ENCODE measurements at regions not wholly inside any gene's neighbourhood (a gene's known extent, or its start where the extent isn't known, plus 50 kb on each side); places are given as distances from the start of the nearest gene placed in this dataset.

DNA sequence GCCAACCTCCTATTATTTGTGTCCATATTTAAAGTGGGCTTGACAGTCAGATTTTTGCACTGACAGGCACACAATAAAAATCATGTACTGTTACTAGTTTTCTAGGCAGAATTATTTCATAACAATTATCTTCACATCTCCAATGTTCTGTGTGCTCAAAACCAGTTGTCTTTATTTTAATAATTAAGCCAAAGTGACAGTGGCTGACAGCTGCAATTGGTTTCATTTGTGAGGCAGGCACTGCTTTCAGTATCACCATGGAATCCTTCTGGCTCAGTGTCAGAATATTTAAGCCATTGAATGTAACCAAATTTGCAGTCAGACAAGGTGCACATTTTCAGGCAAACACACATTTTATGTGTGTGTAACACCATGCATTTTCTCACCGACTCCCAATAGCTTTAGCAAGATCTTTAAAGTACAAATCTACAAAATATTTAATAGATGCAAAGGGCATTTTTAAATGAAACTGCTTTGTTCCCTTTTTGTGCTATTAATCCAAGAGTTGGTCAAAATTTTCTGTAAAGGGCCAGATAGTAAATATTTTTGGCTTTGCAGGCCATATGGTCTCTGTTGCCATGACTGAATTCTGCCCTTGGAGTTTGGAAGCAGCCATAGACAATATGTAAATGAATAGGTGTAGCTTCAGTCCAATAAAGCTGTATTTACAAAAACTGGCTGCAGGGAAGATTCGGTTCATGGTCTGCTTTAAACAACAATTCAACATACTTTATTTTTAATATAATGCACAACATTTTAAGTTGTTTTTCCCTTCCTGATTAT lies 486.0 kb downstream of the KCNJ2 start:
- no peaks in the 10 kb centered on the region for H3K9me3 ChIP-seq (ENCODE audit: control insufficient read depth, insufficient read depth, low read length)
- DNase-seq (ENCODE audit: low read depth, low spot score) = no peak
- no peak overlapping the region for H3K27ac ChIP-seq (ENCODE audit: low read depth, low read length)
- no peaks in the 10 kb centered on the region for H3K27me3 ChIP-seq (ENCODE audit: control insufficient read depth, insufficient read depth, low read length)
- CTCF ChIA-PET = interaction anchor here (1.0 kb wide), 1 partner anchor 10 kb away, joined by 3 read pairs; no protein-coding TSS in a partner anchor
- H3K4me3 ChIP-seq (ENCODE audit: low read depth, low read length) = no peak overlapping the region
- POLR2A ChIA-PET = no interaction called here
- TF ChIP-seq, protein P1, sequence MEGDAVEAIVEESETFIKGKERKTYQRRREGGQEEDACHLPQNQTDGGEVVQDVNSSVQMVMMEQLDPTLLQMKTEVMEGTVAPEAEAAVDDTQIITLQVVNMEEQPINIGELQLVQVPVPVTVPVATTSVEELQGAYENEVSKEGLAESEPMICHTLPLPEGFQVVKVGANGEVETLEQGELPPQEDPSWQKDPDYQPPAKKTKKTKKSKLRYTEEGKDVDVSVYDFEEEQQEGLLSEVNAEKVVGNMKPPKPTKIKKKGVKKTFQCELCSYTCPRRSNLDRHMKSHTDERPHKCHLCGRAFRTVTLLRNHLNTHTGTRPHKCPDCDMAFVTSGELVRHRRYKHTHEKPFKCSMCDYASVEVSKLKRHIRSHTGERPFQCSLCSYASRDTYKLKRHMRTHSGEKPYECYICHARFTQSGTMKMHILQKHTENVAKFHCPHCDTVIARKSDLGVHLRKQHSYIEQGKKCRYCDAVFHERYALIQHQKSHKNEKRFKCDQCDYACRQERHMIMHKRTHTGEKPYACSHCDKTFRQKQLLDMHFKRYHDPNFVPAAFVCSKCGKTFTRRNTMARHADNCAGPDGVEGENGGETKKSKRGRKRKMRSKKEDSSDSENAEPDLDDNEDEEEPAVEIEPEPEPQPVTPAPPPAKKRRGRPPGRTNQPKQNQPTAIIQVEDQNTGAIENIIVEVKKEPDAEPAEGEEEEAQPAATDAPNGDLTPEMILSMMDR (IDR thresholded peaks at IDR 0.05; ENCODE audit: low read depth, low read length) = no peak

DNA sequence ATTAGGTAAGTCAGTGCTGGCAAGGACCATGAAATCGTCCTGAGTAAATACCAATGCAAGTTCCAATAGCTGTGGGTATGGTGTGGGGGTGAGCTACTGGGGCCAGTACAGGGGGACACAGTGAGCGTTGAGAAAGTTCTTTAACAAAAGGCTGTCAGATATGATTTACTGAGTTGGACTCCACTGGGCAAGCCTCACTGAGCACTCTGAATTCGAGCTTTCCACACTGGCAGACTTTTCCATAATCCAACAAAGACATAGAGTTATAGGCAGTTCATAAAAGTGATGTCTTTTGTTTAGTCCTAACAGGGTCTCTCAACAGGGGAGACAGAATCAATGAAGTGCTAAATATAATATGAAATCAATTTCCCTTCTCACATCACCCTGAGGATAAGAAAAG lies 489.0 kb downstream of the KCNJ2 start:
- Histone ChIP-seq H3K27ac (ENCODE audit: low read depth, low read length) (no peak overlapping the region), H3K9me3 (ENCODE audit: control insufficient read depth, insufficient read depth, low read length) (no peaks in the 10 kb centered on the region), H3K27me3 (ENCODE audit: control insufficient read depth, insufficient read depth, low read length) (no peaks in the 10 kb centered on the region), H3K4me3 (ENCODE audit: low read depth, low read length) (no peak overlapping the region)
- TF ChIP-seq, protein P1 (IDR thresholded peaks at IDR 0.05; ENCODE audit: low read depth, low read length) = no peak
- no peak for DNase-seq (ENCODE audit: low read depth, low spot score)
- POLR2A ChIA-PET = no interaction called here
- CTCF ChIA-PET = no interaction called here

DNA sequence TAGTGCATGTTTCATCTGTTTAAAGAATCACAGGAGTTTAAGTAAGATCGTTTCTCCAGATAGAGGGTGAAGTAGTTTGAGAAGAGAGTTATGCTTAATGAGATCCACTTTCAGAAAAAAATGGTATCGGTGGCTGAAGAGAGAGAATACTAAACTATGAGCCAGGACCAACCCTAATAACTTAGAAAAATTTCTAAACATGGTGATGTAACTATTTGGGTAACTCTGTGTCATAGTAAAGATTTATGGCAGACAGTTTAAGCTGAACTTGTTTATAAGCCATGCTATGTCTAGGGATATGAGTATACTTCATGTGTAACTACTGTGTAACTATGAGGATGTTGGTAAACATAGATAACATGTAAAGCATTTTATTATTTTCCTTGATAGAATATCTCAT lies 489.5 kb downstream of the KCNJ2 start:
- H3K9me3 ChIP-seq (ENCODE audit: control insufficient read depth, insufficient read depth, low read length) = no peaks in the 10 kb centered on the region
- TF ChIP-seq, protein P1 (IDR thresholded peaks at IDR 0.05; ENCODE audit: low read depth, low read length) = no peak
- DNase-seq (ENCODE audit: low read depth, low spot score) = no peak
- H3K27me3 ChIP-seq (ENCODE audit: control insufficient read depth, insufficient read depth, low read length) = no peaks in the 10 kb centered on the region
- ChIA-PET POLR2A (no interaction called here), CTCF (no interaction called here)
- H3K4me3 ChIP-seq (ENCODE audit: low read depth, low read length) = no peak overlapping the region
- no peak overlapping the region for H3K27ac ChIP-seq (ENCODE audit: low read depth, low read length)

DNA sequence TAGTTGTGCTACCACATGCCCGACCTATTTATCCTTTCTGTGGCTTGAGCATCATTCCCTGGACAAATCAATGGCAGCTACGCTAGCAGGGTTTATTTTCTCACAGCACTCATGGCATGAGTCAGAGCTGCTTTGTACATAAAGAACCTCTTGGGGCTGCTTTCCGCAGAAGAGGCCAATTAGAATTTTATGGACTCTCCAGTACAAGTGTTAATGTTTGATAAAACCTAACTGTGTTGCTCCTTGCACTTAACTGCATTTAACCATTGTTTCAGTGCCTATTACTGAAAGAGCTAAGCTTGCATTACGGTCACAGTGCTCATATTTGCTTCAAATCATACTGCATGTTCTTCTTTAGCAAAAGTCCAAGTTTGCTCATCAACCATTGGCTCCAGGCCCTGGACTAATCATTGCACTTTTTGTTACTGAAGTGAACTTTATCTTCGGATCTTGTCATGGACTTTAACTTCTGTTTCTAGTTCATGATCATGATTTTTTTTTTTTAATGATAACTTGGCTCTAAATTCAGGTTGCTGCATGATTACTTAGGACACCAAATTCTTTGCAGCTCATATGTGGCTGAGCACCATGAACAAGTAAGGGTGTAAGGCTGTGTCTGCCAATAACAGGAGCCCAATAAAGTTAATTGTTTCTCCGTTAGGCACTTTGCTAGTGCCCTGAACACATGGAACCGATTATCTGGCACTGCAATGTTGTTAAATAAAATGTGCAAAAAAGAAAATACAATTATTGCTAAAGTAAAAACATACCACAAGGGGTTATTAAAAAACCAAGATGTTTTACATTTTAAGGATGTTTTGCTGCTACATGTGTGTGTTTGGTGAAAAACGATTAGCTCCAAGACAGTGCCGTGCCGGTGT lies 492.2 kb downstream of the KCNJ2 start:
- no peaks in the 10 kb centered on the region for H3K9me3 ChIP-seq (ENCODE audit: control insufficient read depth, insufficient read depth, low read length)
- no peaks in the 10 kb centered on the region for H3K27me3 ChIP-seq (ENCODE audit: control insufficient read depth, insufficient read depth, low read length)
- POLR2A ChIA-PET = no interaction called here
- no peak overlapping the region for H3K27ac ChIP-seq (ENCODE audit: low read depth, low read length)
- no peak for DNase-seq (ENCODE audit: low read depth, low spot score)
- TF ChIP-seq, protein P1 (IDR thresholded peaks at IDR 0.05; ENCODE audit: low read depth, low read length) = no peak
- CTCF ChIA-PET = no interaction called here
- no peak overlapping the region for H3K4me3 ChIP-seq (ENCODE audit: low read depth, low read length)

Measured in AG04450 (cell line).